Left lung (tissue), 4 donors: ENCODE measurements at regions not wholly inside any gene's neighbourhood (a gene's known extent, or its start where the extent isn't known, plus 50 kb on each side); places are given as distances from the start of the nearest gene placed in this dataset.

Experiments used
- ATAC-seq: fragments of 200-7000 bp; cut with Tn5 transposase; one replicate; pipeline ENCODE4 v1.9.1; 2020; ENCODE audit warnings: moderate library complexity
- DNase-seq, 4 donors: peaks; one replicate each; pipeline ENCODE4 v3.0.0-alpha.2; 2013 to 2020
- H3K27ac ChIP-seq, 2 donors: fragments of 200-600 bp; sonication (generic) in 1 of 2; one replicate each; pipeline versions ENCODE4 v1.5.0 to v1.8.0; 2020 to 2021
- H3K27me3 ChIP-seq, 2 donors: fragments of 200-600 bp; sonication (generic) in 1 of 2; one replicate each; pipeline versions ENCODE4 v1.5.0 to v1.8.0; 2020 to 2021
- H3K36me3 ChIP-seq, 2 donors: fragments of 200-600 bp; sonication (generic) in 1 of 2; one replicate each; pipeline versions ENCODE4 v1.5.0 to v1.8.0; 2020 to 2021
- H3K4me1 ChIP-seq, 2 donors: fragments of 200-600 bp; one replicate each; pipeline ENCODE4 v1.8.0; 2021
- H3K4me3 ChIP-seq, 2 donors: fragments of 200-600 bp; sonication (generic) in 1 of 2; one replicate each; pipeline versions ENCODE4 v1.5.0 to v1.8.0; 2020 to 2021; ENCODE audit warnings: mild to moderate bottlenecking in 1 of 2
- H3K9me3 ChIP-seq, 2 donors: fragments of 200-600 bp; sonication (generic) in 1 of 2; one replicate each; pipeline versions ENCODE4 v1.5.0 to v1.8.0; 2020 to 2021
- intact Hi-C, 2 donors: fragments of 100-400 bp; cut with DNase I; formaldehyde crosslinking; loops; one replicate each; pipeline versions ENCODE4 v1.11.2 to v1.14.2; 2022
- TF ChIP-seq, protein P1 (sequence below), 2 donors: fragments of 200-600 bp; sonication (generic) in 1 of 2; IDR thresholded peaks; one replicate each; pipeline versions ENCODE4 v1.5.0 to v1.8.0; 2021; ENCODE audit warnings: antibody characterized with exemption in 2 of 2
- donor health status: DM: no; HTN: yes; CAD: no.
- donor health status: DM: no; HTN: no; CAD: no.

DNA sequence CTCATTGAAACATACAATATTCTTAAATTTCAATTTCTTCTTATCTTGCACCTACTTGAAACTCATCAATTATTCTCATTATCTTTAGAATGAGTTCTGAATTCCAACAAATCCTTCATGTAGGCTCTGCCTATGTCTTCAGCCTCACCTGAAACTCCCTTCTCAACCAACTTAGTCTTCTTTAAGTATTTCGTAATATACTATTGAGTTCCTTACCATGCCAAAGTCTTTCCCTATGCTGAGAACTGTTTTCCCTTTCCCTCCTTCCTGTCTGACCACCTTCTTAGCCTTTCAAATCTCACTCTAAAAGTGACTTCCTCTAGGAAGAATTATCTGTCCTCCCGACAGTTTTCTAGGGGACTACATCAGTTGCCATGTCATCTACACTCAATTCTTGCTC is 50.9 kb upstream of the ZFAND5 start:
- TF ChIP-seq, protein P1, sequence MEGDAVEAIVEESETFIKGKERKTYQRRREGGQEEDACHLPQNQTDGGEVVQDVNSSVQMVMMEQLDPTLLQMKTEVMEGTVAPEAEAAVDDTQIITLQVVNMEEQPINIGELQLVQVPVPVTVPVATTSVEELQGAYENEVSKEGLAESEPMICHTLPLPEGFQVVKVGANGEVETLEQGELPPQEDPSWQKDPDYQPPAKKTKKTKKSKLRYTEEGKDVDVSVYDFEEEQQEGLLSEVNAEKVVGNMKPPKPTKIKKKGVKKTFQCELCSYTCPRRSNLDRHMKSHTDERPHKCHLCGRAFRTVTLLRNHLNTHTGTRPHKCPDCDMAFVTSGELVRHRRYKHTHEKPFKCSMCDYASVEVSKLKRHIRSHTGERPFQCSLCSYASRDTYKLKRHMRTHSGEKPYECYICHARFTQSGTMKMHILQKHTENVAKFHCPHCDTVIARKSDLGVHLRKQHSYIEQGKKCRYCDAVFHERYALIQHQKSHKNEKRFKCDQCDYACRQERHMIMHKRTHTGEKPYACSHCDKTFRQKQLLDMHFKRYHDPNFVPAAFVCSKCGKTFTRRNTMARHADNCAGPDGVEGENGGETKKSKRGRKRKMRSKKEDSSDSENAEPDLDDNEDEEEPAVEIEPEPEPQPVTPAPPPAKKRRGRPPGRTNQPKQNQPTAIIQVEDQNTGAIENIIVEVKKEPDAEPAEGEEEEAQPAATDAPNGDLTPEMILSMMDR (IDR thresholded peaks at IDR 0.05) = no peak
- Histone ChIP-seq H3K9me3 (no peaks in the 10 kb centered on the region), H3K36me3 (no peaks in the 10 kb centered on the region), H3K4me3 (no peak overlapping the region), H3K4me1 (peaks cover 0 to 5% of the 10 kb centered on the region in 2 donors), H3K27ac (no peak overlapping the region), H3K27me3 (no peaks in the 10 kb centered on the region)
- ATAC-seq = no peak
- no peak for DNase-seq
- intact Hi-C loops = no loop called here

DNA sequence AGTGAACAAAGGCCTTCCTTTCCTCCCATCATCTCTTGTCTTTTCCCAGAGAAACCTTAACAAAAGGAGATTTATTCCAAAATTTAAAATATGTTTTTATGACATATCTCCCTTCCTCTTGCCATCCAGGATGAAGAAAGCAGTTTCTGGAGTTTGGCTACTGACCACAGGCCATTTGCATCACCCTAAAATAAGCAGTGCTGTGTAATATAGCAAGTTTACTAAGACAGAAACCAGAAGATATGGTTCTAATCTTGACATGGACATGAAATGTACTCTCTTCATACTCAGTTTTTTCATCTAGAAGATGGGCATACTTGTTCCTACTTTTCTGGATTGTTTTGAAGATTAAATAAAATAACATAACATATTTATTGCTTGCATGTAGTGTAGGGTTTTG is 50.2 kb upstream of the ZFAND5 start:
- no peak for ATAC-seq
- H3K4me1 ChIP-seq = peaks cover 0 to 5% of the 10 kb centered on the region in 2 donors
- TF ChIP-seq, protein P1 (IDR thresholded peaks at IDR 0.05) = no peak
- intact Hi-C loops = no loop called here
- H3K9me3 ChIP-seq = no peaks in the 10 kb centered on the region
- H3K4me3 ChIP-seq = no peak overlapping the region
- no peak overlapping the region for H3K27ac ChIP-seq
- no peaks in the 10 kb centered on the region for H3K27me3 ChIP-seq
- no peak for DNase-seq
- H3K36me3 ChIP-seq = no peaks in the 10 kb centered on the region
